H7 (cell line): ENCODE measurements at regions not wholly inside any gene's neighbourhood (a gene's known extent, or its start where the extent isn't known, plus 50 kb on each side); places are given as distances from the start of the nearest gene placed in this dataset.

Source experiments
- DNase-seq: peaks from one replicate; pipeline ENCODE4 v3.0.0; 2012
- H3K27me3 ChIP-seq: 2 replicates; pipeline ENCODE4 v1.6.0; 2011; ENCODE audit warnings: mild to moderate bottlenecking, low read length; ENCODE audit not compliant: control insufficient read depth, insufficient read depth
- H3K36me3 ChIP-seq: replicated peaks from 2 replicates; pipeline ENCODE4 v1.5.1; 2011; ENCODE audit warnings: low read length; ENCODE audit not compliant: control insufficient read depth, insufficient read depth
- H3K4me3 ChIP-seq: 2 replicates; pipeline ENCODE4 v1.5.1; 2011; ENCODE audit warnings: low read depth, mild to moderate bottlenecking, control low read depth, low read length, moderate library complexity; ENCODE audit not compliant: insufficient read depth

DNA sequence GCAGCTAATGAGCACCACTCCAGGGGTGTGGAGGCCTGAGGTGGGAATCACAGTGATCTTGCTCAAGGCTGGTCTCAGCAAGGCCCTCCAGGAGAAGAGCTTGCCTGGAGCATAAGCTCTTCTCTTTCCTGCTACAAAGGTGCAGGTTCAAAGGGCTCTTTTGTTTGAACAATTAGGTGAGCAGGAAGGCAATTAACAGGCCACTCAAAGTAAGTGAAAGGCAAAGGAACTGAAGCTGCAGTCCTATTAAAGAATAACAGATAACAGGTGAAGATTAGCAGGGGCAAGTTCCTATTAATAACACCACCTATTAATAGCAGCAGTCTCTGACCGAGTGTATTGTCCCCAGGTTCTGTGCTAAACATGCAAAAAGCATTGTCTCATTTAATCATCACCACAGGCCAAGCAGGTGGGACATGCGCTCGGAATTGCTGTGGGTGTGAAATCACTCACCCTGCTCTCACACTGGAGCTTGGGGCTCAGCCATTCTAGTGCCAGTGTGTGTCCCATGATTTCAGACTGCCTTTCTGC is 113.8 kb downstream of the RHOU start:
- Histone ChIP-seq H3K27me3 (no peaks in the 10 kb centered on the region), H3K36me3 (no peaks in the 10 kb centered on the region), H3K4me3 (no peak overlapping the region)
- no peak for DNase-seq

DNA sequence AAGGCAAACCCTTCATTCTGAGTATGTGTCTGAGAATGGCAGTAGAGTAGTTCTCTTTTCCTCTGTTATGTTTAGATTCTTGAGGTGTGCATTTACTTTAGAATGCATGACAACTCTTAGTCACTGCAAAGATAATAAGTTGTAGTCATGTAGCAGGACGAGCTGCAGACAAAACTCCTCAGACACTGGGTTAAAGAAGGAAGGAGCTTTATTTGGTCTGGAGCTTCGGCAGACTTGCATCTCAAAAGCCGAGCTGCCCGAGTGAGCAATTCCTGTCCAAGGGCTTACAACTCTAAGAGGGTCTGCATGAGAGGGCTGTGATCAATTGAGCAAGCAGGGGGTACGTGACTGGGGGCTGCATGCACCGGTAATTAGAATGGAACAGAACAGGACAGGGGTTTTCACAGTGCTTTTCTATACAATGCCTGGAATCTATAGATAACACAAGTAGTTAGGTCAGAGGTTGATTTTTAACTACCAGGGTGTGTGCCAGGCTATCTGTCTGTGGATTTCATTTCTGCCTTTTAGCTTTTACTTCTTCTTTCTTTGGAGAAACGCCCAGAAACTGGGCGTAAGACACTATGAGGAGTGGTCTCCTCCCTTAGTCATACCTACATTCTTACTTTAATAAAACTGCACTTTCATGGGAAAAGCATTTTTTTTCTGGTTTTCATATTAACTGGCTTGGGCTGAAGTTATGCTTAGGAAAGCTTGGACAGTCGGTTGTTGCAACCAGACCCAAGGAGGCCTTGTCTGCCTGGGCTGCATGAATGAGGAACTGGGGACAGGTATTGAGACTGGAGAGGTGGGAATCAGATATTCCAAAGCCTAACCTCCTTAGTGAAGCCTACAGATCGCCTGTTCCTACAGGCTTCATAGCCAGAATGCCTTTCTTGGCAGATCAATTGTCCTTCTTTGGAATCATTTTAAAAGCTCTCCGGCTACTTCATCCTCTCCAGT is 115.1 kb downstream of the RHOU start:
- no peaks in the 10 kb centered on the region for H3K27me3 ChIP-seq
- no peak overlapping the region for H3K4me3 ChIP-seq
- DNase-seq, result no peak
- no peaks in the 10 kb centered on the region for H3K36me3 ChIP-seq

DNA sequence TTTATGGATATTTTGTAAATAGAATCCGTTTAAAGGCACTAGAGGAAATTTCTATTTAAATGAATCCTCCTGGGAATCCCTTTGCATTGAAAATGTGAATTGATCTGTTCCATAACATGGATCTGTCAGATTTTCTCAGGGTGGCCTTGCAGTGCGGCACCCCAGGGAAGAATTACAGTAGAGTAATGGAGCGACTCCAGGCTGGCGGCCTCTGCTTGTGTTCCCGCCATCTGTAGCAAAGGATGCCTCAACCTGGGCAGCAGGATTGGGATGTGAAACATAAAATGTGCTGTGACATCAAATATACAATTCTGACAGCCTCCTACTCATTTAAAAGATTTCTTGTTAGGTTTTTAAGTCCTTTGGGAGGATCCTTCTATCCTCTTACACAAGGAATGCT is 115.9 kb downstream of the RHOU start:
- DNase-seq, result no peak
- Histone ChIP-seq H3K36me3 (no peaks in the 10 kb centered on the region), H3K4me3 (no peak overlapping the region), H3K27me3 (no peaks in the 10 kb centered on the region)

DNA sequence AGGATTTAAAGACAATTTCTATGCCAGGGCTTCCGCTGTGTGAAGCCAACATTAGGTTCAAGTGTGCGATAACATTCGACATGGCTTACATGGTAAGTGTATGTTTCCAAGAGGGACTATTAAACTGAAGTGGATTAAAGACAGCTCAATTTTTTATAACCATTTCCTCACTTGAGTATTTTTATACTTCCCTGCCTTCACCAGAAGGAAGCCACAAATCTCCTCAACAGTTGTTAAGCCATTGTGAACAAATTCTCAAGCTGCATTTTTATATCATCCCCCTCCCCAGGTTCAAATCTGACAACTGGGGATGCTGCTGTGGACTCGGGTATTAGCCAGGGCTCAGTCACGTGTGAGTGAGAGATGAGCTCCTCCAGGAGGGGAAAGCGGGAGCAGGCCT is 116.3 kb downstream of the RHOU start:
- no peaks in the 10 kb centered on the region for H3K36me3 ChIP-seq
- no peak for DNase-seq
- no peak overlapping the region for H3K4me3 ChIP-seq
- no peaks in the 10 kb centered on the region for H3K27me3 ChIP-seq

DNA sequence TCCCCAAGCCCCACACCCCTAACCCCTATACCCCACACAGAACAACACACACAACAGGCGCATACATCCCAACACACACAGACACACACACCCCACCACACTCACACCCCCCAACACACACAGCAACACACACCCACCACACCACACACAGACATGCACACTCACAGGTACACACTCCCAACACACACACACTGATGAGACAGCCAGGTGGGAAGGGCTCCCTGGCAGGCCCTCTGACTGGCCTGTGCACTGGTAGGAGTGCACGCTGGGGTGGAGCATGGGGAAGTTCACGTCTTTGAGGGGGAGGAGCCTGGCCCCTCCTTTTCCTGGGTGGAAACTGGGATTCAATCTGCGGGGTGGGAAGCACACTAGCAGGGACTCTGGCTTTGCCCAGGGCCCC is 116.7 kb downstream of the RHOU start:
- DNase-seq, result no peak
- H3K36me3 ChIP-seq, result no peaks in the 10 kb centered on the region
- no peak overlapping the region for H3K4me3 ChIP-seq
- no peaks in the 10 kb centered on the region for H3K27me3 ChIP-seq

DNA sequence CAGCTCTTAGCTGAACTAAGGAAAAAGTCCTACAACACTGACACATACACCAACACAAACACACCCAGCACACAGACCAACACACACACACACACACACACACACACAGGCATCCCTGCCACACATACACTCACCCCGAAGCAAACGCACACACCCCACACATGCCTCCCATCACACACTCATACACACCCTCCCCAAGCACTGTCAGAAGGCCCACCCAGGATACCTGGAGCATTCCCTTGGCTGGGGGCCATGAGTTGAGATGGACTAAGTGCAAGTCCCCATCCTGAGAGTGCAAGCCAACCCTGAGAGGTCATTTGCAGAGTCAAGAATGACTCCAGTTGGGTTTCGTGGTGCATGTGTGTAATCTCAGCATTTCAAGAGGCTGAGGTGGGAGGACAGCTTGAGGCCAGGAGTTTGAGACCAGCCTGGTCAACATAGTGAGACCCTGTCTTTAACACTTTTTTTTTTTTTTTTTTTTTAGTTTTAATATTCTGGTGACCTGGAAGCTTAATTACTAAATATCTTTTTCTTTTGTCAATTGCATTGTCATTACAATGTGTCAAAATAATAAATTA is 117.3 kb downstream of the RHOU start:
- DNase-seq, result no peak
- no peaks in the 10 kb centered on the region for H3K27me3 ChIP-seq
- no peaks in the 10 kb centered on the region for H3K36me3 ChIP-seq
- H3K4me3 ChIP-seq, result no peak overlapping the region

DNA sequence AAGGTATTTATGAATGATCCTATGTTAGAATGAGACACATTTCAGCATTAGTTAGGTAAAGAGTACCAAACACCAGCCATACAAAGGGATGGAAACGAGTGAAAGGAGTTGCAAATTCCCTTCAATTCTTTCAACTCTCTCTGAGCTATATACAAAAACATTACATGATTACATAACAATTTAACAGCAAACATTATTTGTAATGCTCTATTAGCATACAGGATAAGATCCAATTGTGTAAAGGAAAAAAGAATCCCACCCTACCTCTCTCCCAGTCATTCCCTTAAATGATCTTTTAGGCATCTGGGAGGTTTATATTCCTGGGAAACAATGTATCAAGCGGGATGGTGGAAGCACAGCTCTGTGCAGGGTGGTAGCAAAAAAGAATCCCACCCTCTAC is 117.9 kb downstream of the RHOU start:
- no peak for DNase-seq
- H3K36me3 ChIP-seq, result no peaks in the 10 kb centered on the region
- H3K4me3 ChIP-seq, result no peak overlapping the region
- H3K27me3 ChIP-seq, result no peaks in the 10 kb centered on the region

DNA sequence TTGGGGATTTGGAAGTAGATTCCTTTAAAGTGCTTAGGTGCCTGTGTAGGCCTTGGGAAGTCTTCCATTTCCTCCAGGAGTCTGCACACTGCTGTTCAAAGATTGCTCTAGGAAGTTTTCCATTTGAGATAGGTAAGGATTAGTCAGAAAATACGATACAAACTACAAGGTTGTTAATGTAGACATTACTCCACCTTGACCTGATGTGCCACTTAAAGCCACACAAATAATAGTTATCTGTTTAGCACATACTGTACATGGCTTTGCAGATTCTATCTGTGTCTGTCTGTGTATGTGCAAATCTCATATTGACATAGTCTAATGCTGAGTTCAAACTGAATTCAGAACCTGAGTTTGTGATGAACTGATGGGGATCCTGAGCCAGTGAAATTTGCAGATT is 118.4 kb downstream of the RHOU start:
- H3K4me3 ChIP-seq, result no peak overlapping the region
- DNase-seq, result no peak
- no peaks in the 10 kb centered on the region for H3K27me3 ChIP-seq
- no peaks in the 10 kb centered on the region for H3K36me3 ChIP-seq

DNA sequence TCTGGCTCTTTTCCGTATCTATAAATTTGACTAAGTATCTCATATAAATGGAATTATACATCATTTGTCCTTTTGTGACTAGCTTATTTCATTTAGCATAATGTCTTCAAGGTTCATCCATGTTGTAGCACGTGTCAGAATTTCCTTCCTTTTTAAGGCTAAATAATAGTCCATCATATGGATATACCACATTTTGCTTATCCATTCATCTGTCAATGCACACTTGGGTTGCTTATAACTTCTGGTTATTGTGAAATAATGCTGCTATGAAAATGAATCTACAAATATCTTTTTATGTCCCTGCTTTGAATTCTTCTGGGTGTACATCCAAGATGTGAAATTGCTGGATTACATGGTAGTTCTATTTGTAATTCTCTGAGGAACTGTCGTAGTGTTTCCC is 119.6 kb downstream of the RHOU start:
- DNase-seq, result no peak
- H3K27me3 ChIP-seq, result no peaks in the 10 kb centered on the region
- no peak overlapping the region for H3K4me3 ChIP-seq
- H3K36me3 ChIP-seq, result no peaks in the 10 kb centered on the region

DNA sequence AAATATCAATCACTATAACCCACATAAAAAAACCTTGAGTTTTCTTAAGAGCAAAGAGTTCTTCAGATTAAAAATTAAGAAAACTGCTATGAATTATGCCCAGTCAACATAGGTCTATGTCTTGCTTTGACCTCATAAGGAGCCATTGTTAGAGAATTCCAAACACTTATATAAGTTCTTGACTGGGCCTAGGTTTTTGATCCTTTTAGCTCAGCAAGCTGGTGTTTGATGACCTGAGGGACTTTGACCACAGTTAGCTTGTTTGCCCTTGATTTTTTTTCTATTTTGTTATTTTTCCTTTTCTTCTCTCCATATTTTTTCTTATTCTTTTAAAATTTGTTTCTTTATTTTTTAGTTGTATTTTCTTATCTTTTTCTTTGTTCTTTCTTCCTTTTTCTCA is 122.3 kb downstream of the RHOU start:
- H3K27me3 ChIP-seq, result no peaks in the 10 kb centered on the region
- no peak overlapping the region for H3K4me3 ChIP-seq
- H3K36me3 ChIP-seq, result no peaks in the 10 kb centered on the region
- DNase-seq, result no peak

DNA sequence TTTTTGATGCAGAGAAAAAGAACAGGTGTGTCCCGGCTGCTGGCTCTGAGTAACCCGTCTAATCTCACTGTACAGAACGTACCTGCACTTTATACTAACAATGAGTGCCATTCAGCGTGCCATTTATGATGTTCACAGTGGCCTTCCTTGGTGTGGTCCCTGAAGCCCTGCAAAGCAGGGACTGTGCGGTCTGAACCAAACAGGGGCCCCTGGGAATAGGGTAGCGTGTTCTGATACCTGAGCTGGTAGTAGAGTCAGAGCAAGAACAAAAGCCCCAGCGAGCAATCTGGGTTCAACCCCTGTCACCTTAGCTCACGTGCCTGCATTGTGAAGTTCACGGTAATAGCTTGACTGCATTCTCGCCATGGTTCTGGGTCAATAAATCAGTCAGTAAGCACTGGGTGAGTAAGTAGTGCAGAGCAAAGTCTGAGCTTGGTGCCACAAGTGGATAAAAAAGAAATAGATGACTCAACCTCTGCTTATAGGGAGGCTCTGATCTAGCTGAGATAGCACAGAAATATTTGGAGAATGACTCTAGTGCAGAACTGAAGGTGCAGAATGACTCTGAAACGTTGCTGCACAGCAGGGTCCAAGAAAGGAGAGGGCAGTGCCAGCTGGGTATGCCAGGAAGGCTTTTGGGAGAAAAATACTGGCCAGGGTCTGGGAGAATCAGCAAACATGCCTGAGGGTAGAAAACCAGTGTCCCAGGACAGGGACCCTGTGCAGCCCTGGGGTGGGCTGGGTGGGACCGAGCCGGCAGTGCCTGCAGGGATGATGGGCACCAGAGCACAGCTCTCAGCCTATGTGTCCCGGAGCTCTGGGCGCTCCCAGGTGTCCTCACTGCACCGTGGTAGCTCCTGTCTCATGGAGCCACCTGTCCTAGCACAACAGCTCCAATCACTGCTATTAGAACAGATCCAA is 125.9 kb downstream of the RHOU start:
- H3K4me3 ChIP-seq, result no peak overlapping the region
- H3K36me3 ChIP-seq, result no peaks in the 10 kb centered on the region
- no peaks in the 10 kb centered on the region for H3K27me3 ChIP-seq
- no peak for DNase-seq

DNA sequence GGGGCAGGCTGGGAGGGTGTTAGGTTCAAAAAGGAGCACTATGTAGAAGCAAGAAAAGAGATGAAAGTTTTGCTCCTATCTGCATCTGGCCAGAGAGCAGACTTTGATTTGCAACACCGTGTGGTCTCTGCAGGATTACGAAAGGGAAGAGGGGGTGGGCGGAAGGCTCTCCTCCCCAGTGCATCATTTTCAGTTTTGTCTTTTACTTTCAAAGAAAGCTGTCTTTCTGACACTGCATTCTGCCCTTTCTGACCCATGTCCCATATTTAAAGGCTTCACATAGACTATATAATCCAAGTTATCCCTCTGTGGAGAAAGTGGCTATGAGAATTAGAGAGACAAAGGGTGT is 126.5 kb downstream of the RHOU start:
- H3K4me3 ChIP-seq, result no peak overlapping the region
- H3K27me3 ChIP-seq, result no peaks in the 10 kb centered on the region
- no peak for DNase-seq
- H3K36me3 ChIP-seq, result no peaks in the 10 kb centered on the region

DNA sequence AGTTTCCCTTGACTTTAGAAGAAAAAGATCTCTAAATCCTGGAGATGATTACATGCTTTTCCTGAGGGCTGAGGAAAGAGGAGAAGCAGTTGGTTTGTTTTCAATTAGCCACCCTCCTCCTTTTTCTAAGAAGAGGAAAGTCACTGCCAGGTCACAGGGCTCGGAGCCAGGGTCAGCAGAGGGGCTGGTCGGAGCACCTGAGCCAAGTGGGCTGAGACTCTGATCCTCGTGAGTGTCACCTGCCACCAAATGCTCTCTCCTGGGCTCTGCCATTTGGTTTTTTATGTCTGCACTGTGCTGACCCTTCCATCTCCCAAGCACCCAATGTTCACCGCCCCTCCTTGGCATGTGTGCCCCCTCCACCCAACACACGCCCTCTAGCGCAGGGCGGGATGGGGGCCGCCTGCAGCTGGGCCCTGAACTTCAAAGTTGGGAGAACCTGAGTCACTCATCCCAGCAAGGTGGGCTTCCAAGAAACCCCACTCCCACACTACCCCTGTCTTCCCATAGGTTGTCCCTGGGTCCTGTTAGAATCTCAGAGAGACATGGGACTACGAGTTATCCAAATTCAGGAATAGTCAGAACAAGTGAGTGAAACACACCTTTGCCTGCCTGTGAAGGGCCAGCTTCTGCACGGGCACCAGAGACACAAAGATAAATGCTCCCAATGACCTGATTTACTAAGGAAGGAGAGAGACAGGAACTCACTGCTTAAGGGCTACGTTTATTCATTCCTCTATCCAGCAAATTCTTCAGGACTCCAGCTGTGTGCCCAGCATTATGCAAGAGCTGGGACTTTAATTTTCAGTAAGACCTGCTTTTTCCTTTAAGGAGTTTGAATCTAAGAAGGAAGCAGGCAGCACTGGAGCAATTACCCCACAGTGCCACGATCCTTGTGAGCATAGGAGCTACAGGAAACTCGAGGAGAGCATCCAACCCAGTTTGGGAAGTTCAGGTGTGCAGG is 127.5 kb downstream of the RHOU start:
- DNase-seq, result no peak
- no peak overlapping the region for H3K4me3 ChIP-seq
- no peaks in the 10 kb centered on the region for H3K36me3 ChIP-seq
- no peaks in the 10 kb centered on the region for H3K27me3 ChIP-seq

DNA sequence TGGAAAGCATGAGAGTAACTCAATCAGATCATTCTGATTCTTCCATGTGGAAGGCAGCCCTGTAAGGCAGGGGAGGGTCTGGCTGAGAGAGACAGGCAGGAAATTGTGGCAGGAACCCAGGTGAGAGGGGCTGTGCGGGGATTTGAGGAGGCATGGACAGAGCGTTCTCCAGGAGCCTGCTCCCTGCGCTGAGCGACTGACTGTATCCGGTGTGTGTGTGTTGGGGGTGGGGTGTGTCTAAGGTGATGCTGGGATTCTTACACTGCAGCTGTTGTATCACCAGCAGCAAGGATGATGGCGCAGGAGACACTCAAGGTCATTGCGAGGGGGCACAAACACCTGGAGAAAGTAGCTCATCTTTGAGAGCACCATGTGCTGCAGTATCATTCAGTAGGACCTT is 128.5 kb downstream of the RHOU start:
- no peaks in the 10 kb centered on the region for H3K36me3 ChIP-seq
- H3K27me3 ChIP-seq, result no peaks in the 10 kb centered on the region
- peak; percentile 30 for DNase-seq
- H3K4me3 ChIP-seq, result no peak overlapping the region
